GM11168 (cell line): ENCODE measurements at regions not wholly inside any gene's neighbourhood (a gene's known extent, or its start where the extent isn't known, plus 50 kb on each side); places are given as distances from the start of the nearest gene placed in this dataset.
"Not testable (repeated sequence)": the region's sequence is repeated elsewhere in the genome, so short reads cannot be mapped to it uniquely, and the experiment has no call there.

Experiments
- in situ Hi-C: fragments of 300-500 bp; cut with MboI; formaldehyde crosslinking; loops from one replicate; pipeline ENCODE4 v1.12.0; 2022; ENCODE audit warnings: low sequenced_read_pairs; ENCODE audit not compliant: unreplicated experiment

- in situ Hi-C loops, result no loop called here
These were observed 1681.9 kb downstream of the HACE1 start for GRCh38 chr6:103177791-103178190.

- in situ Hi-C loops, result no loop called here
These were observed 1684.7 kb downstream of the HACE1 start for GRCh38 chr6:103175056-103175455.

GRCh38 chr6:103167345-103168071 is 1692.2 kb downstream of the HACE1 start:
- in situ Hi-C loops, result no loop called here

GRCh38 chr6:103154779-103155572 is 1704.7 kb downstream of the HACE1 start:
- in situ Hi-C loops, result no loop called here

GRCh38 chr6:103153016-103153415 is 1706.7 kb downstream of the HACE1 start:
- in situ Hi-C loops, result no loop called here

- in situ Hi-C loops, result no loop called here
These were observed 1716.8 kb downstream of the HACE1 start for GRCh38 chr6:103142902-103143301.

- in situ Hi-C loops, result no loop called here
These were observed 1719.3 kb downstream of the HACE1 start for GRCh38 chr6:103140308-103141027.

- in situ Hi-C loops, result no loop called here
These were observed 1720.3 kb downstream of the HACE1 start for GRCh38 chr6:103139377-103139776.

- in situ Hi-C loops, result loop anchor here (25.0 kb wide), 1 partner anchor 262 kb away; no protein-coding TSS in a partner anchor
These were observed 1731.0 kb downstream of the GRIK2 start for GRCh38 chr6:103124471-103124870.

GRCh38 chr6:103122766-103123601 is 1729.5 kb downstream of the GRIK2 start:
- in situ Hi-C loops, result loop anchor here (25.0 kb wide), 1 partner anchor 261 kb away; no protein-coding TSS in a partner anchor

GRCh38 chr6:103119056-103119455 is 1725.5 kb downstream of the GRIK2 start:
- in situ Hi-C loops, result loop anchor here (25.0 kb wide), 1 partner anchor 257 kb away; no protein-coding TSS in a partner anchor

GRCh38 chr6:103114582-103114981 is 1721.1 kb downstream of the GRIK2 start:
- in situ Hi-C loops, result loop anchor here (25.0 kb wide), 1 partner anchor 252 kb away; no protein-coding TSS in a partner anchor

GRCh38 chr6:103113416-103113815 is 1719.9 kb downstream of the GRIK2 start:
- in situ Hi-C loops, result loop anchor here (25.0 kb wide), 1 partner anchor 251 kb away; no protein-coding TSS in a partner anchor

GRCh38 chr6:103107985-103108384 is 1714.5 kb downstream of the GRIK2 start:
- in situ Hi-C loops, result loop anchor here (25.0 kb wide), 1 partner anchor 246 kb away; no protein-coding TSS in a partner anchor

- in situ Hi-C loops, result loop anchor here (25.0 kb wide), 1 partner anchor 243 kb away; no protein-coding TSS in a partner anchor
These were observed 1712.2 kb downstream of the GRIK2 start for GRCh38 chr6:103105686-103106085.

GRCh38 chr6:103101267-103101666 is 1707.8 kb downstream of the GRIK2 start:
- in situ Hi-C loops, result loop anchor here (25.0 kb wide), 1 partner anchor 239 kb away; no protein-coding TSS in a partner anchor

GRCh38 chr6:103092414-103092813 is 1698.9 kb downstream of the GRIK2 start:
- in situ Hi-C loops, result not testable (repeated sequence)

GRCh38 chr6:103085801-103086200 is 1692.3 kb downstream of the GRIK2 start:
- in situ Hi-C loops, result no loop called here

- in situ Hi-C loops, result no loop called here
These were observed 1688.5 kb downstream of the GRIK2 start for GRCh38 chr6:103081876-103082630.
